SKM-1 treated with dmso at 0.1 percent for 144 hours (cell line): ENCODE measurements at regions not wholly inside any gene's neighbourhood (a gene's known extent, or its start where the extent isn't known, plus 50 kb on each side); places are given as distances from the start of the nearest gene placed in this dataset.

Experiments
- DNase-seq: peaks from one replicate; lab custom pipeline; 2025; ENCODE audit not compliant: unreplicated experiment; lab: John Stamatoyannopoulos, UW

GRCh38 chr5:155193483-155194107 lies 180.0 kb downstream of the KIF4B start:
- DNase-seq: no peak

GRCh38 chr5:155200608-155201007 lies 187.1 kb downstream of the KIF4B start:
- DNase-seq: no peak

GRCh38 chr5:155211764-155212163 lies 198.2 kb downstream of the KIF4B start:
- no peak for DNase-seq

- DNase-seq: no peak
Observed at GRCh38 chr5:155222393-155222792, 208.8 kb downstream of the KIF4B start.

- no peak for DNase-seq
Observed at GRCh38 chr5:155229135-155229534, 215.6 kb downstream of the KIF4B start.

GRCh38 chr5:155239803-155240202 lies 226.2 kb downstream of the KIF4B start:
- no peak for DNase-seq

- no peak for DNase-seq
Observed at GRCh38 chr5:155250596-155250995, 237.0 kb downstream of the KIF4B start.

GRCh38 chr5:155252025-155252424 lies 238.5 kb downstream of the KIF4B start:
- no peak for DNase-seq

GRCh38 chr5:155252717-155253116 lies 239.2 kb downstream of the KIF4B start:
- no peak for DNase-seq

GRCh38 chr5:155254399-155254798 lies 240.8 kb downstream of the KIF4B start:
- no peak for DNase-seq

- DNase-seq: no peak
Observed at GRCh38 chr5:155258161-155258560, 244.6 kb downstream of the KIF4B start.

- DNase-seq: no peak
Observed at GRCh38 chr5:155259648-155260047, 246.1 kb downstream of the KIF4B start.

GRCh38 chr5:155260798-155261197 lies 247.2 kb downstream of the KIF4B start:
- peak; percentile 26 for DNase-seq

- DNase-seq: no peak
Observed at GRCh38 chr5:155263381-155263780, 249.8 kb downstream of the KIF4B start.

GRCh38 chr5:155264809-155265208 lies 251.3 kb downstream of the KIF4B start:
- DNase-seq: no peak

- no peak for DNase-seq
Observed at GRCh38 chr5:155268770-155269425, 255.3 kb downstream of the KIF4B start.

GRCh38 chr5:155270725-155271124 lies 257.2 kb downstream of the KIF4B start:
- DNase-seq: no peak

- DNase-seq: no peak
Observed at GRCh38 chr5:155274484-155274883, 260.9 kb downstream of the KIF4B start.

GRCh38 chr5:155275222-155275621 lies 261.7 kb downstream of the KIF4B start:
- DNase-seq: no peak

- no peak for DNase-seq
Observed at GRCh38 chr5:155276231-155276630, 262.7 kb downstream of the KIF4B start.

- no peak for DNase-seq
Observed at GRCh38 chr5:155278532-155278931, 265.0 kb downstream of the KIF4B start.

- no peak for DNase-seq
Observed at GRCh38 chr5:155282503-155283107, 269.1 kb downstream of the KIF4B start.
